Colonic mucosa (tissue), 4 donors: ENCODE measurements at regions not wholly inside any gene's neighbourhood (a gene's known extent, or its start where the extent isn't known, plus 50 kb on each side); places are given as distances from the start of the nearest gene placed in this dataset.
A peak's percentile ranks its signal among the peaks of the same experiment; 100 is the strongest.

Source experiments
- DNase-seq: peaks from one replicate; pipeline ENCODE4 v3.0.0-alpha.2; 2020
- H3K27ac ChIP-seq: fragments of 200-600 bp; one replicate; pipeline ENCODE4 v1.8.0; 2021
- H3K27me3 ChIP-seq: fragments of 200-600 bp; one replicate; pipeline ENCODE4 v1.8.0; 2021
- H3K36me3 ChIP-seq: fragments of 200-600 bp; one replicate; pipeline ENCODE4 v1.8.0; 2021
- H3K4me1 ChIP-seq: fragments of 200-600 bp; one replicate; pipeline ENCODE4 v1.8.0; 2021; ENCODE audit warnings: mild to moderate bottlenecking
- H3K4me3 ChIP-seq: fragments of 200-600 bp; one replicate; pipeline ENCODE4 v1.8.0; 2021
- H3K9ac ChIP-seq, 2 donors: one replicate each; pipeline ENCODE4 v1.7.0; 2013; ENCODE audit warnings: control low read depth in 2 of 2, low read depth in 2 of 2, low read length in 2 of 2
- H3K9me3 ChIP-seq: fragments of 200-600 bp; one replicate; pipeline ENCODE4 v1.8.0; 2021
- CTCF ChIP-seq: fragments of 200-600 bp; IDR thresholded peaks from one replicate; pipeline ENCODE4 v1.8.0; 2022; ENCODE audit warnings: antibody characterized with exemption, mild to moderate bottlenecking
- intact Hi-C: fragments of 100-400 bp; cut with DNase I; formaldehyde crosslinking; loops from one replicate; pipeline ENCODE4 v1.14.1; 2022
- donor health status: healthy.
- donor health status: DM: no; HTN: no; CAD: no.
- donor health status: DM: no; HTN: no; CAD: no.

- Histone ChIP-seq H3K4me3 (no peak overlapping the region), H3K27me3 (no peaks in the 10 kb centered on the region), H3K36me3 (no peaks in the 10 kb centered on the region), H3K9me3 (no peaks in the 10 kb centered on the region), H3K4me1 (no peaks in the 10 kb centered on the region), H3K9ac (no peak overlapping the region), H3K27ac (no peak overlapping the region)
- intact Hi-C loops, result no loop called here
- no peak for TF ChIP-seq CTCF
- no peak for DNase-seq
Measured at GRCh38 chr2:64793701-64794100, 140.0 kb upstream of the SERTAD2 start.

GRCh38 chr2:64794426-64794995 lies 140.8 kb upstream of the SERTAD2 start:
- Histone ChIP-seq H3K27me3 (no peaks in the 10 kb centered on the region), H3K9ac (no peak overlapping the region), H3K9me3 (no peaks in the 10 kb centered on the region), H3K4me3 (no peak overlapping the region), H3K4me1 (no peaks in the 10 kb centered on the region), H3K36me3 (no peaks in the 10 kb centered on the region), H3K27ac (no peak overlapping the region)
- intact Hi-C loops, result no loop called here
- no peak for TF ChIP-seq CTCF
- no peak for DNase-seq

- Histone ChIP-seq H3K9ac (no peak overlapping the region), H3K4me1 (no peaks in the 10 kb centered on the region), H3K4me3 (no peak overlapping the region), H3K27ac (no peak overlapping the region), H3K36me3 (no peaks in the 10 kb centered on the region), H3K9me3 (no peaks in the 10 kb centered on the region), H3K27me3 (no peaks in the 10 kb centered on the region)
- TF ChIP-seq CTCF, result no peak
- intact Hi-C loops, result no loop called here
- no peak for DNase-seq
Measured at GRCh38 chr2:64795024-64795592, 141.4 kb upstream of the SERTAD2 start.

- Histone ChIP-seq H3K4me3 (no peak overlapping the region), H3K4me1 (no peaks in the 10 kb centered on the region), H3K9ac (no peak overlapping the region), H3K9me3 (no peaks in the 10 kb centered on the region), H3K27me3 (no peaks in the 10 kb centered on the region), H3K27ac (no peak overlapping the region), H3K36me3 (no peaks in the 10 kb centered on the region)
- intact Hi-C loops, result no loop called here
- TF ChIP-seq CTCF, result no peak
- no peak for DNase-seq
Measured at GRCh38 chr2:64796926-64797325, 143.2 kb upstream of the SERTAD2 start.

- intact Hi-C loops, result no loop called here
- Histone ChIP-seq H3K36me3 (no peaks in the 10 kb centered on the region), H3K9ac (no peak overlapping the region), H3K27me3 (no peaks in the 10 kb centered on the region), H3K27ac (no peak overlapping the region), H3K4me3 (no peak overlapping the region), H3K9me3 (no peaks in the 10 kb centered on the region), H3K4me1 (no peaks in the 10 kb centered on the region)
- DNase-seq, result peak; percentile 32
- TF ChIP-seq CTCF, result no peak
Measured at GRCh38 chr2:64797881-64798575, 144.3 kb upstream of the SERTAD2 start.
